ENCODE measurements at regions not wholly inside any gene's neighbourhood (a gene's known extent, or its start where the extent isn't known, plus 50 kb on each side); places are given as distances from the start of the nearest gene placed in this dataset.

DNA sequence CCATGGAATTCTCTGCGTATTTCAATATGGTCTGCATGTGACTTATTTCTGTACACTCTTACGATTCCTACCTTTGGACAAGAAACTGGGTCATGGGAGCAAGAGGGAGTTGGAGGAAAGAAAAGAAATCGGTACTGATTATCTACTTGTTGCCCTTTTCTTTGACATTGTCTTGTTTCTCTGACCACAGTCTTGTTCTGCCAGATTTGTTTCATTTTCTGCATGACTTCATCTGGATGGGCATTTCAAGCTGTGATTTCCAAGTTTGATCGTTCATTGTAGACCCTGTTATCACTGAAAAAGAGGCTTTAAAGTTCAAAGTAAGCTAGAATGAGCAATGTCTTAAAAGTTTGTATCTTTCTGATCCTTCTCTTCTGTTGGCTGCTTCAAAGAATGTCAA lies 2186.3 kb upstream of the CELF4 start:
- no peak for DNase-seq (ENCODE audit: low spot score)

DNA sequence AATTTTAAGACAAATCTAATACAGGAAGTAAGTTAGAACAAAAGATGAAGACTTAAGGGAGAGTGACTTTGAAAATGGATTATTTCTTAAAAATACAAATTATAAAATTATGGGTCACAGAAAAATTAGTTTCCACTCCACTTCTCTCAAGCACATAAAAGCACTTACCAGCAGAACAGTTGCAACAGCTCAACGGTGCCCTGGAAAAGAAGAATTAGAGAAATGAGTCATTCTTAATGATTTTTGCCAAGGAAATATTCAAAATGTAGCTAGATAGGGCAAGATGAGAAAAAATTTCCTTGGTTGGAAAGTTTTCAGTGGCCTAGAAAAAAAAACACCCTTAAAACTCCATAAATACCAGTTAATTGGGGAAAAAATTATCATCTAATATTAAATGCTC lies 2185.6 kb upstream of the CELF4 start:
- no peak for DNase-seq (ENCODE audit: low spot score)

GRCh38 chr18:39749154-39749553 lies 2183.6 kb upstream of the CELF4 start:
- no peak for DNase-seq (ENCODE audit: low spot score)

DNA sequence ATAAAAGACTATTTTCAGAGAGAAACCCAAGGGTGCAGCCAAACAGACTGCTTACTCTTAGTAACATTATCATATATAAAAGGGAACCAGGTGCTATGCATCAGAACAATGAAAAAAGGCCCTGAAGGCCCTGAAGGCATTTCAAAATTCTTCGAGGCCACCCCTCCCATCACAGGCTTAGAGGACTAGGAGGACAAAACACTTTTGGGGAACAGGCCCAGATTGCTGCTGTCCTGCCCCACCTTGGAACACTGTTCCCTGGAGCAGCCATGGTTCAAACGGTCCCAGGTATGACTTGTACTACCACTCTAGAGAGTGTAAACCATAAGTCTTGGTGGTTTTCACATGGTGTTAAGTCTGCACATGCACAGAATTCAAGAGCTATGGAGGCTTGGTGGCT lies 2183.1 kb upstream of the CELF4 start:
- no peak for DNase-seq (ENCODE audit: low spot score)

- DNase-seq (ENCODE audit: low spot score), result no peak
Observed at GRCh38 chr18:39746201-39746600, 2180.6 kb upstream of the CELF4 start.

GRCh38 chr18:39743463-39743862 lies 2177.9 kb upstream of the CELF4 start:
- no peak for DNase-seq (ENCODE audit: low spot score)

GRCh38 chr18:39741755-39742466 lies 2176.3 kb upstream of the CELF4 start:
- DNase-seq (ENCODE audit: low spot score), result no peak

DNA sequence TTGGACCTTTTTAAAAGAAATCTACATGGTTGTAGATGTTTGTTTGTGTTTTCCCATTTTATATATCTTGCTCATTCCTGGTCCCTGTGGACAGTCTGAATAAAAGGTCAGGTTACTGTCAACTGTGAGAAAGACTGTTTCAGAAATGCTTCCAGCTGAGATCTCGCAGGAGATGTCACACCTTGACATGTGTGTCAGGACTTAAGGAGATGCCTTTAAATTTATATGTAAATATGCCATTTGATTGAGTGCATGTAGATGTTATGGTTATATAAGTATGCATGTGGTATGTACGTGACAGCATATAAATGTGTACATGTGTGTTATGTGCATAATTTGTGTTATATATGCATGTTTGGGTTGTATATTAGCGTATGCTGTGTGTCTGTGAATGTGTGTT lies 2172.3 kb upstream of the CELF4 start:
- DNase-seq (ENCODE audit: low spot score), result no peak

DNA sequence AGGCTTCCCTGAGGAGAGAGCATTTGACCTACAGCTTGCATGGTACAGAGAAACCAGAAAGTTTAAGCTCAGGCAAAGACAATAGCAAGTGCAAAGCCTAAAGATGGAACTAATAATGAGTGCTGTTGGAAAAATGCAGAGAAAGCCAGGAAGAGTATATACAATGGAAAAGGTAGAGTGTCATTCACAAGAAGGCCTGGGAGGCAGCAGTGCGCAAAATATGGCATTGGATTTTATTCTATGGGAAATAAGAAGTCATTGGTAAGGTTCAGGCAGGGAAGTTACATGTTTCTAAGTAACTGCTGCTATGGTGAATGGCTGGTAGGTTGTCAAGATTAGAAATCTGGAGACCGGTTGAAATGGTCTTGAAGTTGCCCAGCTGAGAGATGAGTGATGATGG lies 2167.3 kb upstream of the CELF4 start:
- DNase-seq (ENCODE audit: low spot score), result no peak

DNA sequence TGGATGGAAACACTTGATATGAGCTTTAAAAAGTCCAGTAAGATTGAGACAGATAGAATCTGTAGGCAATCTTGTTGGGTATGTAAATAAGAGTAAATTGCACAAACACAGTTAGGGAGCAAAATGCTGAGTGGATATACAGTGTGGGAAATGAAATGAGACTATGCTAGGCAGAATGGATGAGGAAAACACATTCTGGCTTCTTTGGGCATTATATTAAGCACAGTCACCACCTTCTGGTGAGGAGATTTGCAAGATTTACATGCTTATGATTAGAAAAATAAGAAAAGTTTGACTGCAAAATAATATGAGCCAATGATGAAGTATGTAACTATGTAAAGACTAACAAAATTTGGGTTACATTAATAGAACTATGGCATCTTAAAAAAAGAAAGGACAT lies 2165.0 kb upstream of the CELF4 start:
- no peak for DNase-seq (ENCODE audit: low spot score)

GRCh38 chr18:39724652-39725051 lies 2159.1 kb upstream of the CELF4 start:
- DNase-seq (ENCODE audit: low spot score), result no peak

GRCh38 chr18:39721712-39722111 lies 2156.1 kb upstream of the CELF4 start:
- no peak for DNase-seq (ENCODE audit: low spot score)

DNA sequence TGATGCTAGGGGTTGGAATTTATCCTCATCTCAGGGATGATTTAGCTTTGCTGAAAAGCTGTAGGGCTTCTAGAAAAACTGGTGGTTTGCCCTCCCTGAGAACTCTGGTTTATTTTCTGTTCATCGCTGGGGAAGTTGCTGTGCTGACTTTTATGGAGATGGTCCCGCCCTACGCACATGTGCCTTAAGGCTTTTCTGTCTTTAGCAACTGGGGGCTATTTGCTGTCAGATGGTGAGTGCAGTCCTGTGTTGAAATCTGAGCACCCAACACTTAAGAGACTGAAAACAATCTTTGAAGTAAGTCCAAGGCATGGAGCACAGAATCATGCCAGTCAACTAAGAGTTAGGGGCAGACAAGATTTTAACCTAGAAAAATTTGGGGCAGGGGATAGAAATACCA lies 2148.4 kb upstream of the CELF4 start:
- DNase-seq (ENCODE audit: low spot score), result no peak

DNA sequence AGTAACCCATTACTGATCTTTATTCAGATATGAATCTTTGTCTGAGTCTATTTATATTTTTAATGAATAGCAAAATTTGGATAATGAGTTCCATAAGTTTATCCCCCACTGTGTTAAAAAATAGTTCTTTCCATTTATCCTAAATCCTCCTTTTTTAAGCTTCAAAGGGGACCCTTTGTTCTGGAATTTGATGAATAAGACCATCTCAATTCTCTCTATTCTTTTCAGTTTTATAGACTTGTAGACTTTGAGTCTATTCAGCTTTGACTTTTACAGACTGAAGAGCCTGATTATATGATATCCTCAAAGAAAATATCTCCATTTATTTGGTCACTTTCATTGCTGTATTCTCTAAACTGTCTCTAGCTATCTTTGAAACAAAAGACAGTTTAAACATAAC lies 2146.1 kb upstream of the CELF4 start:
- DNase-seq (ENCODE audit: low spot score), result no peak

DNA sequence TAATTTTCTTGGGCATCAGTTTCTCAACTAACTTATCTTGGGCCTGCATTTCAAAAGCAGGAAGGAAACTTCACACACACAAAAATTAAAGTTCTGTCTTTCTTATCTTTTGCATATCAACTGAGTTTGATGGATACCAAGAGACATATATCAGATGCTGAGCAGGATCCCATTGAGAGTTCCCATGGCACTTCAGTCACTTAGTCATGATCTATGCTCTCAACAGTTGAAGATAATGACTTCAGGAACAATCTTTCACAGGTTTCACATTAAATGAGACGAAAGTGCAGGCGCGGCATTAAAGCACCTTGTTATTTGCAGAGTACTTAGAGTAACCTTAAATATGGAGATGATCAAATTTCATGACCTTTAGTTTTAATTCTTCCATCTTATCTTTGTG lies 2139.8 kb upstream of the CELF4 start:
- DNase-seq (ENCODE audit: low spot score), result no peak

GRCh38 chr18:39702888-39703287 lies 2137.3 kb upstream of the CELF4 start:
- no peak for DNase-seq (ENCODE audit: low spot score)

DNA sequence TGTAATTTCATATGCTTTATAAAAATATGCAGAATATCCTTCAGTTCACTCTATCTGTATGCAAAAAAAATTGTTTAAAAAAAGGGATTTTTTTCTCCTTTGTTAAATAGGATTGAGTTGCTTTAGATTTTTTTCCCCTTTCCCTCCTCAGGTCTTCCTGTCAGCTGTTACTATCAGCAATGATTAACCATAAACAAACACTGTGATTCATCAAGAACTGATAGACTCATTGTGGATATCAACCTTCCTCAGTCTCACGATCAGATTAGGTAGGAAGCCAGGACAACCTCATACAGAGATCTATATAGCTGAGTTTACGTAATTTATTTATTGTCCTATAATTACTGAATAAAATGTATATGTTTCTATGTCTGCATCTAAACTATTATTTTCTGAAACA lies 2136.2 kb upstream of the CELF4 start:
- DNase-seq (ENCODE audit: low spot score), result no peak

GRCh38 chr18:39701055-39701783 lies 2135.6 kb upstream of the CELF4 start:
- DNase-seq (ENCODE audit: low spot score), result no peak

- DNase-seq (ENCODE audit: low spot score), result no peak
Observed at GRCh38 chr18:39699340-39699964, 2133.9 kb upstream of the CELF4 start.

DNA sequence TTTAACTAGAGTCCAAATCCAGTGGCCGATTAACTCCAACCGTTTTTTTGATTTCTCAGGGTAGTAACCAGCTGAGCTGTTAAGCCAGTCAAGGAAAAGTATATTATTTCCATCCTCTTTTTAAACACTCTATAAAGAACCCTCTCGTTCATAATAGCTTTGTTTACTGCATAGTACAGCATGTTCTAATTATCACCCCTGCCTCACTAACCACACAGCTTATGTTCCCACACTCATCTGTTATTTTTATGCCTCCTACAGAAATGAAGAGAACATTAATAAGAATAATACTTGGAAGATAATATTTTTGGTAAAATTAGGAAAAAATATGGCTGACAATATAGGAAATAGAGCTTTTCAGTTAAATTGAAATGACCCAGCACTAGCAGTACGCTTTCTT lies 2132.8 kb upstream of the CELF4 start:
- DNase-seq (ENCODE audit: low spot score), result no peak

DNA sequence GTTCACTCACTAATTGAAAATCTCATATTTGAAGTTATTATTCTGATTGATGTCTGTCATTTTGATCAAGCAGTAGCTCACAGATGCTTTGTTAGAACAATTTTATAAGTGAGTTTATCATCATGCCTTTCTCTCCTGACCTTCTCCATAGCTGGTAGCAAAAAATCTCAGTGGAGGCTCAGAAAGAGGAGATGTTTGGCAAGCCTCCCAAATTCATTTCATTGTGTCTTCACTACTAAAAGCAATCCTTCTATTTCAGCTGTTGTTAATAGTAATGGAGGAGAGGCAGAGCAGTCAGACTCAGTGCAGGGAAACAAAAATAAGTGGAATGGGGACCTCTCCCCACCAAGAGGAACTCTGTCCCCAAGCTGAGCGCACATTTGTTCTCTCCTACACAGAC lies 2127.8 kb upstream of the CELF4 start:
- no peak for DNase-seq (ENCODE audit: low spot score)

DNA sequence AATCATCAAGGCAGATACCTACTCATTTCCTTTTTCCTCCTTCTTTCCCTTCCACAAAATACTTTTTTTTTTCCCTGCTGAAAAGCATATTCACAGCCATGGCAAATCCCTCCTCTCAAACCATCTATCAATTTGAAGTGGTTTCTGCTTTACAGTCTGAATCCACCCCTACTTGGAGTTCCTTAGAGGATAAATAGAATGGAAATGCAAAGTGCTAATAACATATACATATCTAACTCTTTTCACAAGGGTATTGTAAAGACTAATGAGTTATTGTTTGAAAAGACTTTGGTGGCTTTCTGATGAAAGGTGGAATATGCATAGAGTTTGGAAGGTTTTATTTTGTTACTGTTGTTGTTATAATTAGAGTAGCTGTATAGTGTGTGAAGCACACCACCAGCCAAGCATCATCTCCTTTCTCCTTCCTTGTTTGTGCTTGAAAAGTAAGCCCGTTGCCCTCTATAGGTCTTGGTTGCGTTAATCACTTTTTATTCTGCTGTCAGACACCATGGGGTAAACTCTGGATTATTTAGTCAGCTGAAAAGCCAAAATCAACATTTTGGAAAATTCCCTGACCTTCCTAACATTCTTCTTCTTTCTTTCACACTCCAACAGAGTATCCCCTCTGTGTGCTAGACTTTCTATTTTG lies 2126.9 kb upstream of the CELF4 start:
- no peak for DNase-seq (ENCODE audit: low spot score)
